Upper lobe of right lung (tissue), 1 donor: ENCODE measurements at regions not wholly inside any gene's neighbourhood (a gene's known extent, or its start where the extent isn't known, plus 50 kb on each side); places are given as distances from the start of the nearest gene placed in this dataset.

ENCODE experiments used
- ATAC-seq: fragments of 200-7000 bp; cut with Tn5 transposase; one replicate; pipeline ENCODE4 v1.9.1; 2020; ENCODE audit warnings: mild to moderate bottlenecking, moderate library complexity
- DNase-seq: peaks from one replicate; pipeline ENCODE4 v3.0.0-alpha.2; 2020
- H3K27ac ChIP-seq: fragments of 200-600 bp; one replicate; pipeline ENCODE4 v1.8.0; 2022
- H3K27me3 ChIP-seq: fragments of 200-600 bp; one replicate; pipeline ENCODE4 v1.8.0; 2022; ENCODE audit warnings: mild to moderate bottlenecking
- H3K36me3 ChIP-seq: fragments of 200-600 bp; one replicate; pipeline ENCODE4 v1.8.0; 2022
- H3K4me1 ChIP-seq: fragments of 200-600 bp; one replicate; pipeline ENCODE4 v1.8.0; 2022
- H3K4me3 ChIP-seq: fragments of 200-600 bp; one replicate; pipeline ENCODE4 v1.8.0; 2022; ENCODE audit warnings: mild to moderate bottlenecking
- H3K9me3 ChIP-seq: fragments of 200-600 bp; one replicate; pipeline ENCODE4 v1.8.0; 2022
- CTCF ChIP-seq: fragments of 200-600 bp; IDR thresholded peaks from one replicate; pipeline ENCODE4 v1.8.0; 2022; ENCODE audit warnings: antibody characterized with exemption
- intact Hi-C: fragments of 100-400 bp; cut with DNase I; formaldehyde crosslinking; loops from one replicate; pipeline ENCODE4 v1.11.0; 2022
- donor health status: DM: no; HTN: yes; CAD: no; lungs with severe emphysema.

- TF ChIP-seq CTCF = no peak
- no peak overlapping the region for H3K27ac ChIP-seq
- no peaks in the 10 kb centered on the region for H3K4me1 ChIP-seq
- intact Hi-C loops = no loop called here
- no peaks in the 10 kb centered on the region for H3K27me3 ChIP-seq
- no peaks in the 10 kb centered on the region for H3K9me3 ChIP-seq
- no peak overlapping the region for H3K4me3 ChIP-seq
- H3K36me3 ChIP-seq = no peaks in the 10 kb centered on the region
- no peak for DNase-seq
- ATAC-seq = no peak
Measured at GRCh38 chr6:98124171-98124570, 710.2 kb upstream of the POU3F2 start.

DNA sequence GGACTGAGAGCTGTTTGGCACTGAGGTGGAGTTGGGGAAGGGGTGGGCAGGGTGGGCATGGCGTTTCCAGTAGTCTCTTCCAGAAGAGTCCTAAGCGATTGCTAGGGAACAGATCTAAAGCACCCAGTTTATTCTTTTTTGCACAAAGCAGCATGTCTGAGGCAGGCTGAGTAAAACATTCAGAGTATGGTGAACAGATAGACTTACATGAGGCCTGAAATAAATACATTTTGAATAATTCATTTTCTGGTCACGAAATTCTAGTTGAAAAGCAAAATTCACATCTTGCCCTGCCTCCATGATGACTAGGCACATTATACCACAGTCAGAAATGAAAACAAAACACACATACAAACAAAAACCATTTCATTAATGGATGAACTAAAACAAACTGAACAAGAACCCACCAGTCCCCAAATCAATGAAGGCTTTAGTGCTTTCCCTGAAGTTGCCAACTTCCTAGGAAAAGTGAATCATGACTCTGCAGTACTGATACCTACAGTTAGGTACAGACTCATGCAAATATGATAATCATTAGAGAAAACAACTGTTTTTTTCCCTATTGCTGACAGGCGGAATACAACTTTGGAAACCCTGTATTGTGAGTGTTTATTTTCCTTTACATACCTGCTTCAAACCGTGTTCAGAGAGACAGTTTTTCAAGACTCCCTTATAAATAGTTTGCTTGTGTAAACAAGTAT is 702.9 kb upstream of the POU3F2 start:
- H3K4me1 ChIP-seq = no peaks in the 10 kb centered on the region
- no peak overlapping the region for H3K27ac ChIP-seq
- no peaks in the 10 kb centered on the region for H3K27me3 ChIP-seq
- ATAC-seq (no peak), DNase-seq (no peak)
- H3K36me3 ChIP-seq = no peaks in the 10 kb centered on the region
- H3K4me3 ChIP-seq = no peak overlapping the region
- intact Hi-C loops = no loop called here
- H3K9me3 ChIP-seq = no peaks in the 10 kb centered on the region
- no peak for TF ChIP-seq CTCF

DNA sequence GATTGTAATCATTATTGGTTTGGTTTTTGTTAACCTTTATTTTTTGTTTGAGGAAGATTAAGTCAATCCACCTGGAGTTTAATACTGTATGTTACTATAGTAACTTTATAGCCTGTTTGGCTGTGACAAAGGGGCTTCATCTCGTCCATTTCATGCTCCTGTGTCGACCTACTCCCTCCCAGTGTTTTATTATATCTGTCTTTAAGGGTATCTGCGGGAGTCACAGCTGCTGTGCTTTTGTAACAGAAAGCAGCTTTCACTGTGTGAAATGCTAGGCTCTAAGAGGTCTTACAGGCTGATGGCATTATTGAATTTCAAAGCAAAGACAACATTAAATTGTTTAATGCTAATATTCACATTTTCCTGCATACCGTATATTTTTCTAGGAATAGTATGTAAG is 698.0 kb upstream of the POU3F2 start:
- H3K27ac ChIP-seq = no peak overlapping the region
- DNase-seq (no peak), ATAC-seq (no peak)
- no peaks in the 10 kb centered on the region for H3K27me3 ChIP-seq
- intact Hi-C loops = no loop called here
- H3K4me3 ChIP-seq = no peak overlapping the region
- no peaks in the 10 kb centered on the region for H3K9me3 ChIP-seq
- no peaks in the 10 kb centered on the region for H3K36me3 ChIP-seq
- H3K4me1 ChIP-seq = no peaks in the 10 kb centered on the region
- TF ChIP-seq CTCF = no peak

- H3K4me1 ChIP-seq = no peaks in the 10 kb centered on the region
- TF ChIP-seq CTCF = no peak
- intact Hi-C loops = no loop called here
- no peaks in the 10 kb centered on the region for H3K27me3 ChIP-seq
- DNase-seq (no peak), ATAC-seq (no peak)
- no peak overlapping the region for H3K27ac ChIP-seq
- no peaks in the 10 kb centered on the region for H3K36me3 ChIP-seq
- H3K4me3 ChIP-seq = no peak overlapping the region
- H3K9me3 ChIP-seq = no peaks in the 10 kb centered on the region
Measured at GRCh38 chr6:98137391-98137790, 697.0 kb upstream of the POU3F2 start.

GRCh38 chr6:98142839-98143238 is 691.5 kb upstream of the POU3F2 start:
- H3K4me1 ChIP-seq = no peaks in the 10 kb centered on the region
- H3K27me3 ChIP-seq = no peaks in the 10 kb centered on the region
- H3K36me3 ChIP-seq = no peaks in the 10 kb centered on the region
- intact Hi-C loops = no loop called here
- H3K4me3 ChIP-seq = no peak overlapping the region
- H3K9me3 ChIP-seq = no peaks in the 10 kb centered on the region
- TF ChIP-seq CTCF = no peak
- DNase-seq (no peak), ATAC-seq (no peak)
- no peak overlapping the region for H3K27ac ChIP-seq

GRCh38 chr6:98146656-98147055 is 687.7 kb upstream of the POU3F2 start:
- intact Hi-C loops = no loop called here

More at GRCh38 chr6:98146656-98147055, 687.7 kb upstream of the POU3F2 start:
- no peaks in the 10 kb centered on the region for H3K9me3 ChIP-seq
- no peaks in the 10 kb centered on the region for H3K36me3 ChIP-seq
- no peaks in the 10 kb centered on the region for H3K27me3 ChIP-seq
- no peak overlapping the region for H3K4me3 ChIP-seq
- no peak for ATAC-seq
- H3K27ac ChIP-seq = no peak overlapping the region
- no peak for TF ChIP-seq CTCF
- no peak for DNase-seq
- no peaks in the 10 kb centered on the region for H3K4me1 ChIP-seq
